H1 (cell line): ENCODE measurements at regions not wholly inside any gene's neighbourhood (a gene's known extent, or its start where the extent isn't known, plus 50 kb on each side); places are given as distances from the start of the nearest gene placed in this dataset.

ENCODE experiments used
- BCL11A ChIP-seq, 2 experiments: IDR thresholded peaks; one replicate each; pipeline ENCODE4 v1.6.1; 2011; ENCODE audit warnings: low read depth in 2 of 2, low read length in 2 of 2, mild to moderate bottlenecking in 2 of 2
- CHD1 ChIP-seq: IDR thresholded peaks from 2 replicates; pipeline ENCODE4 v1.6.1; 2012; ENCODE audit warnings: low read depth, low read length, improper control_type of control experiment
- GABPA ChIP-seq: IDR thresholded peaks from 2 replicates; pipeline ENCODE4 v1.6.1; 2011; ENCODE audit warnings: mild to moderate bottlenecking, low read length, moderate library complexity, borderline replicate concordance; ENCODE audit not compliant: insufficient read depth
- NRF1 ChIP-seq: IDR thresholded peaks from 2 replicates; pipeline ENCODE4 v1.6.1; 2011; ENCODE audit warnings: mild to moderate bottlenecking, low read depth, low read length, improper control_type of control experiment
- PHF8 ChIP-seq: fragments of 200-600 bp; sonication (generic); conservative IDR thresholded peaks from 2 replicates; pipeline ENCODE4 v1.7.1; 2012; ENCODE audit warnings: low read depth, mild to moderate bottlenecking, inconsistent platforms, low read length, moderate library complexity
- POLR2A ChIP-seq, 2 experiments: IDR thresholded peaks; 1 replicate in 1 of 2; 2 replicates in 1 of 2; pipeline ENCODE4 v1.6.1; 2011; ENCODE audit warnings: low read depth in 2 of 2, low read length in 2 of 2, mild to moderate bottlenecking in 2 of 2; ENCODE audit errors: control extremely low read depth in 1 of 2
- POLR2AphosphoS5 ChIP-seq: IDR thresholded peaks from 2 replicates; pipeline ENCODE4 v1.6.1; 2011; ENCODE audit warnings: low read depth, low read length
- RAD21 ChIP-seq, 2 experiments: IDR thresholded peaks in 1 of 2; conservative IDR thresholded peaks in 1 of 2; 2 replicates each; pipeline ENCODE4 v1.6.1; 2011; ENCODE audit warnings: low read depth in 2 of 2, low read length in 2 of 2, improper control_type of control experiment in 1 of 2, inconsistent platforms in 1 of 2, mild to moderate bottlenecking in 1 of 2, moderate library complexity in 1 of 2
- SIX5 ChIP-seq: IDR thresholded peaks from 2 replicates; pipeline ENCODE4 v1.6.1; 2011; ENCODE audit warnings: mild to moderate bottlenecking, low read depth, low read length
- TEAD4 ChIP-seq: IDR thresholded peaks from 2 replicates; pipeline ENCODE4 v1.6.1; 2012; ENCODE audit warnings: low read depth, low read length, inconsistent platforms, mixed read lengths
- TF ChIP-seq, protein P1 (sequence below), 3 experiments: IDR thresholded peaks; 1 replicate in 2 of 3; 2 replicates in 1 of 3; pipeline versions ENCODE4 v1.5.1 to v1.6.1; 2011; ENCODE audit warnings: low read length in 3 of 3, mild to moderate bottlenecking in 3 of 3, inconsistent platforms in 2 of 3, low read depth in 1 of 3, moderate library complexity in 1 of 3; ENCODE audit not compliant: insufficient read depth in 1 of 3; ENCODE audit errors: control extremely low read depth in 1 of 3
- TF ChIP-seq, protein P2 (sequence below): IDR thresholded peaks from 2 replicates; pipeline ENCODE4 v1.6.1; 2011; ENCODE audit warnings: low read depth, mild to moderate bottlenecking, low read length; ENCODE audit not compliant: insufficient read depth
- TF ChIP-seq, protein P3 (sequence below): IDR thresholded peaks from 2 replicates; pipeline ENCODE4 v1.6.1; 2012; ENCODE audit warnings: inconsistent platforms

DNA sequence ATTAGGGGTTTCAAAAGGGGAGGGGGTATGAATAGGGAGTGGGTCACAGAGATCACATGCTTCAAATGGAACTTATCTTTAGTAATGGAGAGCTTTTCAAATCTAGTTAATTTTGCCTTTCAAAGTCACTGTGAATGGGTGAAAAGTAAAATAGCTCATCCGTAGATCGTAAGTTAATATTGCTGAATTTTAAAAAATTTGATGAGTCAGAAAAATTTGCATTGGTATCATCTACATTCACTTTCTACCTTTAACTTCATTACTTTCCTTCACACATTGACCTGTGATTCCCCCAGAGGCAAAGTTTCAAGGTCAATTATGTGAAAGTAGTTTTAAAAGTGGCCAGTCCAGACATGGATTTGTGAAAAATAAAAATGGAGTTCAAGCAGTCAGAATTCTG, 139.0 kb upstream of the SLC35B3 start:
- TF ChIP-seq POLR2AphosphoS5 = no peak
- no peak for TF ChIP-seq RAD21 (IDR thresholded peaks at IDR 0.05 in 1 of 2, conservative IDR thresholded peaks at IDR 0.05 in 1 of 2; ENCODE audit: low read depth in 2 of 2, low read length in 2 of 2)
- TF ChIP-seq, protein P1, sequence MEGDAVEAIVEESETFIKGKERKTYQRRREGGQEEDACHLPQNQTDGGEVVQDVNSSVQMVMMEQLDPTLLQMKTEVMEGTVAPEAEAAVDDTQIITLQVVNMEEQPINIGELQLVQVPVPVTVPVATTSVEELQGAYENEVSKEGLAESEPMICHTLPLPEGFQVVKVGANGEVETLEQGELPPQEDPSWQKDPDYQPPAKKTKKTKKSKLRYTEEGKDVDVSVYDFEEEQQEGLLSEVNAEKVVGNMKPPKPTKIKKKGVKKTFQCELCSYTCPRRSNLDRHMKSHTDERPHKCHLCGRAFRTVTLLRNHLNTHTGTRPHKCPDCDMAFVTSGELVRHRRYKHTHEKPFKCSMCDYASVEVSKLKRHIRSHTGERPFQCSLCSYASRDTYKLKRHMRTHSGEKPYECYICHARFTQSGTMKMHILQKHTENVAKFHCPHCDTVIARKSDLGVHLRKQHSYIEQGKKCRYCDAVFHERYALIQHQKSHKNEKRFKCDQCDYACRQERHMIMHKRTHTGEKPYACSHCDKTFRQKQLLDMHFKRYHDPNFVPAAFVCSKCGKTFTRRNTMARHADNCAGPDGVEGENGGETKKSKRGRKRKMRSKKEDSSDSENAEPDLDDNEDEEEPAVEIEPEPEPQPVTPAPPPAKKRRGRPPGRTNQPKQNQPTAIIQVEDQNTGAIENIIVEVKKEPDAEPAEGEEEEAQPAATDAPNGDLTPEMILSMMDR (IDR thresholded peaks at IDR 0.05; ENCODE audit: control extremely low read depth in 1 of 3, insufficient read depth in 1 of 3, low read depth in 1 of 3, low read length in 3 of 3) = no peak
- no peak for TF ChIP-seq POLR2A (IDR thresholded peaks at IDR 0.05; ENCODE audit: control extremely low read depth in 1 of 2, low read depth in 2 of 2, low read length in 2 of 2)
- TF ChIP-seq GABPA = no peak
- TF ChIP-seq PHF8 = no peak
- TF ChIP-seq, protein P2, sequence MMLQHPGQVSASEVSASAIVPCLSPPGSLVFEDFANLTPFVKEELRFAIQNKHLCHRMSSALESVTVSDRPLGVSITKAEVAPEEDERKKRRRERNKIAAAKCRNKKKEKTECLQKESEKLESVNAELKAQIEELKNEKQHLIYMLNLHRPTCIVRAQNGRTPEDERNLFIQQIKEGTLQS = no peak
- no peak for TF ChIP-seq CHD1
- TF ChIP-seq, protein P3, sequence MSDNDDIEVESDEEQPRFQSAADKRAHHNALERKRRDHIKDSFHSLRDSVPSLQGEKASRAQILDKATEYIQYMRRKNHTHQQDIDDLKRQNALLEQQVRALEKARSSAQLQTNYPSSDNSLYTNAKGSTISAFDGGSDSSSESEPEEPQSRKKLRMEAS = no peak
- TF ChIP-seq NRF1 = no peak
- no peak for TF ChIP-seq TEAD4
- no peak for TF ChIP-seq BCL11A (IDR thresholded peaks at IDR 0.05; ENCODE audit: low read depth in 2 of 2, low read length in 2 of 2)
- TF ChIP-seq SIX5 = no peak
